NCI-H187 (cell line): ENCODE measurements at regions not wholly inside any gene's neighbourhood (a gene's known extent, or its start where the extent isn't known, plus 50 kb on each side); places are given as distances from the start of the nearest gene placed in this dataset.
"Not testable (repeated sequence)": the region's sequence is repeated elsewhere in the genome, so short reads cannot be mapped to it uniquely, and the experiment has no call there.

ENCODE experiments used
- DNase-seq, 2 experiments: peaks; one replicate each; lab custom pipeline; 2025; lab: John Stamatoyannopoulos, UW

GRCh38 chr10:130968964-130969363, 342.6 kb downstream of the TCERG1L start:
- DNase-seq = no peak

GRCh38 chr10:130969700-130970099, 341.8 kb downstream of the TCERG1L start:
- no peak for DNase-seq

GRCh38 chr10:130970341-130971122, 341.0 kb downstream of the TCERG1L start:
- no peak for DNase-seq

GRCh38 chr10:130971123-130971435, 340.4 kb downstream of the TCERG1L start:
- no peak for DNase-seq

- DNase-seq = no peak
Measured at GRCh38 chr10:130973127-130973839, 338.2 kb downstream of the TCERG1L start.

- DNase-seq = no peak
Measured at GRCh38 chr10:130974166-130974565, 337.4 kb downstream of the TCERG1L start.

- DNase-seq = not testable (repeated sequence)
Measured at GRCh38 chr10:130975351-130975750, 336.2 kb downstream of the TCERG1L start.

GRCh38 chr10:130982802-130983201, 328.7 kb downstream of the TCERG1L start:
- DNase-seq = no peak

GRCh38 chr10:130983749-130984148, 327.8 kb downstream of the TCERG1L start:
- DNase-seq = no peak

GRCh38 chr10:130984686-130985085, 326.8 kb downstream of the TCERG1L start:
- no peak for DNase-seq

- no peak for DNase-seq
Measured at GRCh38 chr10:130985158-130985753, 326.3 kb downstream of the TCERG1L start.

GRCh38 chr10:130986846-130987245, 324.7 kb downstream of the TCERG1L start:
- no peak for DNase-seq

GRCh38 chr10:130987401-130987800, 324.1 kb downstream of the TCERG1L start:
- no peak for DNase-seq

GRCh38 chr10:130989670-130990232, 321.8 kb downstream of the TCERG1L start:
- no peak for DNase-seq

GRCh38 chr10:130990486-130990885, 321.0 kb downstream of the TCERG1L start:
- DNase-seq = no peak

GRCh38 chr10:130992802-130993523, 318.6 kb downstream of the TCERG1L start:
- no peak for DNase-seq

- DNase-seq = no peak
Measured at GRCh38 chr10:130993612-130994011, 317.9 kb downstream of the TCERG1L start.

GRCh38 chr10:130994191-130994590, 317.3 kb downstream of the TCERG1L start:
- DNase-seq = no peak

- no peak for DNase-seq
Measured at GRCh38 chr10:130994845-130995244, 316.7 kb downstream of the TCERG1L start.

GRCh38 chr10:130997267-130998045, 314.1 kb downstream of the TCERG1L start:
- DNase-seq = no peak

- DNase-seq = no peak
Measured at GRCh38 chr10:130998046-130998435, 313.5 kb downstream of the TCERG1L start.
